ENCODE measurements at regions not wholly inside any gene's neighbourhood (a gene's known extent, or its start where the extent isn't known, plus 50 kb on each side); places are given as distances from the start of the nearest gene placed in this dataset.

GRCh38 chr1:88117597-88117996 is 566.5 kb upstream of the PKN2 start:
- in situ Hi-C loops (cut with HindIII; ENCODE audit: low pct_unique_long_range_greater_than_20kb, low sequenced_read_pairs): no loop called here
- ATAC-seq (no peak), DNase-seq (ENCODE audit: low read depth, low spot score) (no peak)
- no TSS peak for BruUV-seq (replicated peaks)
- CTCF ChIA-PET: no interaction called here
- H3K27me3 ChIP-seq (ENCODE audit: control insufficient read depth, insufficient read depth, low read length): no peaks in the 10 kb centered on the region
- H3K36me3 ChIP-seq (ENCODE audit: control insufficient read depth, insufficient read depth, low read length): no peaks in the 10 kb centered on the region
- H3K9me3 ChIP-seq (ENCODE audit: control insufficient read depth, insufficient read depth, low read depth, low read length): no peaks in the 10 kb centered on the region
- intact Hi-C loops (cut with micrococcal nuclease; ENCODE audit: unreplicated experiment): no loop called here
- H3K4me3 ChIP-seq (ENCODE audit: low read depth in 2 of 2, low read length in 2 of 2): no peak overlapping the region
- TF ChIP-seq POLR2AphosphoS5 (IDR thresholded peaks at IDR 0.05; ENCODE audit: low read depth, low read length) (no peak), REST (IDR thresholded peaks at IDR 0.05; ENCODE audit: insufficient read depth in 1 of 2, low read depth in 2 of 2, low read length in 1 of 2) (no peak), SIN3A (IDR thresholded peaks at IDR 0.05; ENCODE audit: borderline replicate concordance, insufficient read depth, low read depth, low read length) (no peak), CTCF (IDR thresholded peaks at IDR 0.05) (no peak), TCF7L2 (IDR thresholded peaks at IDR 0.05; ENCODE audit: low read depth, low read length) (no peak)
- H3K4me1 ChIP-seq (ENCODE audit: control insufficient read depth, insufficient read depth, low read length): no peaks in the 10 kb centered on the region
- POLR2A ChIA-PET: no interaction called here
- no peak overlapping the region for H3K27ac ChIP-seq (ENCODE audit: low read length)

GRCh38 chr1:88118176-88118845 is 565.8 kb upstream of the PKN2 start:
- Histone ChIP-seq H3K27ac (ENCODE audit: low read length) (no peak overlapping the region), H3K9me3 (ENCODE audit: control insufficient read depth, insufficient read depth, low read depth, low read length) (no peaks in the 10 kb centered on the region), H3K27me3 (ENCODE audit: control insufficient read depth, insufficient read depth, low read length) (no peaks in the 10 kb centered on the region), H3K36me3 (ENCODE audit: control insufficient read depth, insufficient read depth, low read length) (no peaks in the 10 kb centered on the region), H3K4me3 (ENCODE audit: low read depth in 2 of 2, low read length in 2 of 2) (no peak overlapping the region), H3K4me1 (ENCODE audit: control insufficient read depth, insufficient read depth, low read length) (no peaks in the 10 kb centered on the region)
- in situ Hi-C loops (cut with HindIII; ENCODE audit: low pct_unique_long_range_greater_than_20kb, low sequenced_read_pairs): no loop called here
- no peak for ATAC-seq
- intact Hi-C loops (cut with micrococcal nuclease; ENCODE audit: unreplicated experiment): no loop called here
- POLR2A ChIA-PET: no interaction called here
- no TSS peak for BruUV-seq (replicated peaks)
- CTCF ChIA-PET: no interaction called here
- TF ChIP-seq SIN3A (IDR thresholded peaks at IDR 0.05; ENCODE audit: borderline replicate concordance, insufficient read depth, low read depth, low read length) (no peak), POLR2AphosphoS5 (IDR thresholded peaks at IDR 0.05; ENCODE audit: low read depth, low read length) (no peak), CTCF (IDR thresholded peaks at IDR 0.05) (no peak)
- no peak for DNase-seq (ENCODE audit: low read depth, low spot score)

Data from Panc1 (cell line).